ENCODE measurements at regions not wholly inside any gene's neighbourhood (a gene's known extent, or its start where the extent isn't known, plus 50 kb on each side); places are given as distances from the start of the nearest gene placed in this dataset.
"Not testable (repeated sequence)": the region's sequence is repeated elsewhere in the genome, so short reads cannot be mapped to it uniquely, and the experiment has no call there.

DNA sequence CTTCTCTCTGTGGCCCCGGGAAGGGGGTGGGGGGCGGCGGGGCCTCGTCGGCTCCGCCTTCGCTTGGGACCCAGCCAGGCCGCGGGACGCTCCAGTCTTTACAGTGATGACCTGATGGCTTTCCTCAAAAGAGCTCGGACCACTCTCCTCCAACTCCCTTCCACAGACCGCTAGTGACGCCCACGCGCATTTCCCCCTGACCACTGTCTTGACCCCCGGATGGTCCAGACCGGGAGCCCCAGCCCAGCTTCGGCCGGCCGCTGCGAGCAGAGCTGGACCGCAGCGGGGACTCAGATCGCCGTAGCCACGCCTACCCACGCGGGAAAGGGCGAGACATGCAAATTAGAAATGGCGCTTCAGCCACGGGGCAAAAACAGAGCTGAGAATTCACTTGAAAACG, 81.6 kb upstream of the RNU2-1 start:
- DNase-seq: no peak

GRCh38 chr17:43314611-43315011, 80.8 kb upstream of the RNU2-1 start:
- DNase-seq: no peak

GRCh38 chr17:43312011-43312410, 78.2 kb upstream of the RNU2-1 start:
- DNase-seq: no peak

DNA sequence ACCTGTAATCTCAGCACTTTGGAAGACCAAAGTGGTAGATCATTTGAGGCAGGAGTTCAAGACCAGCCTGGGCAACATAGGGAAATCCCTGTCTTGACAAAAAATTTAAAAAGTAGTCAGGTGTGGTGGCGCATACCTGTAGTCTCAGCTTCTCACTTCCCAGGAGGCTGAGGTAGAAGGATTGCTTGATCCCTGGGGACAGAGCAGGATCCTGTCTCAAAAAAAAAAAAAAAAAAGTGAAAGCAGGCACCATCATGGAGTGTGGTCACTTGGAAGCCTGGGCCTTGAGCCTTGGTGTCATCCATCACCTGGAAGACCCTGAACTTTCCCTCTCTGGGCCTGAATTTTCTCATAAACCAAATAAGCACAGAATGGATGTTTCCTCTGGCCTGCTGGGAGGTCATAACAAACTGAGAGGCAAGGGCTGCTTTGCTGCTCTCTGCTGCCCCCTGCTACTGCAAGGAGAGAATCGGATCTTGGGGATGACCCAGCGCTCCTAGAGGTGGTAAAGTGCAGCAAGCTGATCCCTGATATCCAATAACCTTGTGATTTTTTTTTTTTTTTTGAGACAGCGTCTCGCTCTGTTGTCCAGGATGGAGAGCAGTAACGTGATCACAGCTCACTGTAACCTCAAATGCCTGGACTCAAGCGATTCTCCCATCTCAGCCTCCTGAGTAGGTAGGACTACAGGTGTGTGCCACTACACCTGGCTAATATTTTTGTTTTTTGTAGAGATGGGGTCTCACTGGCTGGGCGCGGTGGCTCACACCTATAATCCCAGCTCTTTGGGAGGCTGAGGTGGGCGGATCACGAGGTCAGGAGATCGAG, 75.9 kb upstream of the RNU2-1 start:
- no peak for DNase-seq

DNA sequence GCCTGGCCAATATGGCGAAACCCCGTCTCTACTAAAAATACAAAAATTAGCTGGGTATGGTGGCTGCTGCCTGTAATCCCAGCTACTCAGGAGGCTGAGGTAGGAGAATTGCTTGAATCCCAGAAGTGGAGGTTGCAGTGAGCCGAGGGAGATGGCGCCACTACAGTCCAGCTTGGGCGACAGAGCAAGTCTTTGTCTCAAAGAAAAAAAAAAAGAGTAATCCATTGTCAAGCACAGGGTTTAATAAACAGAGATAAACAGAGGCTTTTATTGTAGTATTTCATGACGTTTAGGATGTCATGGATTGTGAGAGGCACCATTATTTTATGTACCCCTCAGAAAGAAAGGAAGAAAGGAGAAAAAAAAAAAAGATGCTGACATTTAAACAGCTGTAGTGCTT, 75.2 kb upstream of the RNU2-1 start:
- DNase-seq: no peak

DNA sequence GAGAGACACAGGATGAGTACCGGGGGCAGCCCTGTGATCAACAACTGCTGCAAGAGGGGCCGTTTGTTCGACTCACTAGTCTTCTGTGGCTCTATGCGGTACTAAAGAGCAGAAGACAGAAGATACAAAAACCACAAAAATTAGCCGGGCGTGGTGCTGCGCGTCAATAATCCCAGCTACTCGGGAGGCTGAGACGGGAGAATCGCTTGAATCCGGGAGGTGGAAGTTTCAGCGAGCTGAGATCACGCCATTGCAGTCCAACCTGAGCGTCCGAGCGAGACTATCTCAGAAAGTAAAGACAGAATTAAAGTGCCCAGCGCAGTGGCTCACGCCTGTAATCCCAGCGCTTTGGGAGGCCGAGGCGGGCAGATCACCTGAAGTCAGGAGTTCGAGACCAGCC, 71.0 kb upstream of the RNU2-1 start:
- DNase-seq: not testable (repeated sequence)

- DNase-seq: not testable (repeated sequence)
These were observed 69.3 kb upstream of the RNU2-1 start for GRCh38 chr17:43303049-43303448.

GRCh38 chr17:43299300-43300076, 65.7 kb upstream of the RNU2-1 start:
- DNase-seq: not testable (repeated sequence)

GRCh38 chr17:43289670-43290069, 55.9 kb upstream of the RNU2-1 start:
- not testable (repeated sequence) for DNase-seq

DNA sequence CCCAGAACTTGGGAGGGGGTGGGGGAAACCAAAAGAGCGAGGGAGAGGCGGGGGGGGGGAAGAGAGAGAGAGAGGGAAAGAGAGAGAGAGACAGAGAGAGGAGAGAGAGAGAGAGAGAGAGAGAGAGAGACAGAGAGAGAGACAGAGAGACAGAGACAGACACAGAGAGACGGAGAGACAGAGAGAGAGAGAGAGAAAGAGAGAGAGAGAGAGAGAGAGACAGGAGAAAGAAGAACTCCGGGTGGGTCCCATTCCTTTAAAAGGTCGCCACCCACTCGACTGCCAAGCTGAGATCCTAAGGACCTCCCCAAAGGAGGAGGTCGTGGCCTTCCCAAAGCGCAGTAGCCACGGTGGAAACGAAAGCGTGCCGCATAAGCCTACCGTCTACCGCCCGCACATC, 49.8 kb upstream of the RNU2-1 start:
- DNase-seq: not testable (repeated sequence)
